ENCODE measurements at regions not wholly inside any gene's neighbourhood (a gene's known extent, or its start where the extent isn't known, plus 50 kb on each side); places are given as distances from the start of the nearest gene placed in this dataset.

GRCh38 chr9:121598167-121598964 is 53.1 kb upstream of the DAB2IP start:
- H3K27ac ChIP-seq = no peak overlapping the region
- DNase-seq (ENCODE audit: low read depth in 1 of 2, low spot score in 1 of 2) = no peak
- no peak for FAIRE-seq
- ChIA-PET CTCF (interaction anchor here (0.5 to 2.5 kb wide), 10 partner anchors 10 to 525 kb away, joined by 3 to 13 read pairs (median 5); no protein-coding TSS in a partner anchor), POLR2A (no interaction called here)
- no peak for ATAC-seq
- H3K4me2 ChIP-seq = peak overlapping the region; percentile 96
- 93% methylated on average over 34 of the region's 76 CpGs for WGBS (ENCODE audit: missing lambda C conversion rate)
- TF ChIP-seq SMC3 (IDR thresholded peaks at IDR 0.05) = no peak
- no peak for TF ChIP-seq REST (IDR thresholded peaks at IDR 0.05)
- peak; percentile 55; the same call in 1 of the 2 replicates for TF ChIP-seq HDAC2 (IDR thresholded peaks at IDR 0.05)
- TF ChIP-seq KDM1A (IDR thresholded peaks at IDR 0.05; ENCODE audit: low read depth) = peak; percentile 47; the same call in 1 of the 2 replicates
- no peak for TF ChIP-seq CTCF (IDR thresholded peaks at IDR 0.05)
- no peaks in the 10 kb centered on the region for H3K9me3 ChIP-seq
- H3K4me3 ChIP-seq = no peak overlapping the region
- H3K4me1 ChIP-seq = peaks cover 5% of the 10 kb centered on the region; the same call in 1 of the 3 replicates

GRCh38 chr9:121598965-121599871 is 52.2 kb upstream of the DAB2IP start:
- ChIA-PET POLR2A (interaction anchor here (1.3 kb wide), 1 partner anchor 10 kb away, joined by 4 read pairs; no protein-coding TSS in a partner anchor), CTCF (interaction anchor here (1.2 to 2.5 kb wide), 10 partner anchors 9 to 265 kb away, joined by 3 to 13 read pairs (median 5); no protein-coding TSS in a partner anchor)
- no peaks in the 10 kb centered on the region for H3K9me3 ChIP-seq
- peak overlapping the region; percentile 61 for H3K4me3 ChIP-seq
- peaks cover 5% of the 10 kb centered on the region; the same call in 1 of the 3 replicates for H3K4me1 ChIP-seq
- peak; percentile 64 to 84 for DNase-seq (ENCODE audit: low read depth in 1 of 2, low spot score in 1 of 2)
- WGBS (ENCODE audit: missing lambda C conversion rate) = 24% methylated on average over 38 of the region's 88 CpGs
- peak overlapping the region; percentile 96 for H3K4me2 ChIP-seq
- H3K27ac ChIP-seq = peak overlapping the region; percentile 60 to 90
- ATAC-seq = peak; percentile 88 to 97
- TF ChIP-seq SMC3 (IDR thresholded peaks at IDR 0.05) (no peak), TP53 (CRISPR knock-in tag; IDR thresholded peaks at IDR 0.05) (no peak), ATOH8 (CRISPR knock-in tag; IDR thresholded peaks at IDR 0.05; ENCODE audit: low read depth) (no peak), HOXB5 (CRISPR knock-in tag; IDR thresholded peaks at IDR 0.05) (no peak), JUNB (IDR thresholded peaks at IDR 0.05) (no peak), EP300 (IDR thresholded peaks at IDR 0.05) (no peak; a peak in 1 of 5 replicates), MAX (IDR thresholded peaks at IDR 0.05) (peak; percentile 47), RARB (CRISPR knock-in tag; IDR thresholded peaks at IDR 0.05) (no peak), PHF8 (IDR thresholded peaks at IDR 0.05; ENCODE audit: borderline replicate concordance, low read depth) (peak; percentile 67; the same call in 1 of the 2 replicates), RFX5 (IDR thresholded peaks at IDR 0.05) (no peak), RNF2 (IDR thresholded peaks at IDR 0.05; ENCODE audit: borderline replicate concordance, low read depth) (no peak), POLR2A (IDR thresholded peaks at IDR 0.05; ENCODE audit: low read length) (peak; percentile 45), ZNF302 (CRISPR knock-in tag; IDR thresholded peaks at IDR 0.05) (no peak), CHD2 (IDR thresholded peaks at IDR 0.05; ENCODE audit: low read length, partially characterized antibody) (no peak), POLR2AphosphoS2 (conservative IDR thresholded peaks at IDR 0.05; ENCODE audit: low read length) (no peak), EHF (CRISPR knock-in tag; IDR thresholded peaks at IDR 0.05) (no peak), E2F6 (IDR thresholded peaks at IDR 0.05; ENCODE audit: borderline replicate concordance, low read depth) (peak; percentile 51; the same call in 1 of the 2 replicates)
- FAIRE-seq = no peak
